ENCODE measurements at regions not wholly inside any gene's neighbourhood (a gene's known extent, or its start where the extent isn't known, plus 50 kb on each side); places are given as distances from the start of the nearest gene placed in this dataset.

GRCh38 chr9:31582071-31582470 lies 802.4 kb upstream of the ACO1 start:
- TF ChIP-seq CTCF (IDR thresholded peaks at IDR 0.05) (no peak), POLR2A (IDR thresholded peaks at IDR 0.05) (no peak)

Measured in testis (tissue), 2 donors.